Stimulated activated CD4-positive, alpha-beta T cell treated with anti-CD3 and anti-CD28 coated beads, Interleukin-4, amount 100 ng/mL, for 1 hour (primary cell): ENCODE measurements at regions not wholly inside any gene's neighbourhood (a gene's known extent, or its start where the extent isn't known, plus 50 kb on each side); places are given as distances from the start of the nearest gene placed in this dataset.
A peak's percentile ranks its signal among the peaks of the same experiment; 100 is the strongest.
"Not testable (repeated sequence)": the region's sequence is repeated elsewhere in the genome, so short reads cannot be mapped to it uniquely, and the experiment has no call there.

ENCODE experiments used
- DNase-seq: peaks from one replicate; pipeline ENCODE4 v3.0.0-alpha.2; 2020

- no peak for DNase-seq
These were observed 86.3 kb upstream of the PHLPP1 start for GRCh38 chr18:62629031-62629430.

- no peak for DNase-seq
These were observed 84.2 kb upstream of the PHLPP1 start for GRCh38 chr18:62631173-62631572.

DNA sequence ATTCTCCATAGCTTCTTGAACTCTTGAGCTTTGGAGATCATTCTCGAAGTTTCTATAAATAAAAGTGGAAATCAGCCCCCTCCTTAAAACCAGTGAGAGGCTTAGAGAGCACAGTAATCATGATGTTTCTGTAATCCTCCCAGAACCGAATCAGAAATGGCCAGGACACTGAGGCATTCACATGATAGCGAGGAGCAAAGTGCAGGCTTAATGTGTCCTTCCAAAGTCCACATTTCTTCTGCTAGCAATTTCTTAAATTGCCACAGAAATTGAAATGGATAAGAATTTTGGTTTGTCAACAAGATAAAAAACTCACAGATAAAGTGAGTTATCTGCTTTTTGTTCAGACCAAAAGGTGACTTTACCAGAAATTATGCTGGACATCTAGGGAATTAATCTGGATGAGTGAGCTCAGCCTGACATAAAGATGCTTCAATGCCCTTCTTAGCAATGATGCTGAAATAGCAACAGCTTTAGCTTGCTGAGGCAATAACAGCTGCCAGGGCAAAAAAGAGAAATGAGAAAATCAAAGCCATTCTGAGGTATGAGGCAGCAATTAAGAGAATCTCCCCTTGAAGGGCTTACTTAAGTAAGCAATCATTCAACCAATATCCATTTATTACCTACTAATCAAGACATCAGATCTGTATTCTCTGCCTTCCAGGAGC lies 82.4 kb upstream of the PHLPP1 start:
- no peak for DNase-seq

- no peak for DNase-seq
These were observed 80.9 kb upstream of the PHLPP1 start for GRCh38 chr18:62634458-62634857.

DNA sequence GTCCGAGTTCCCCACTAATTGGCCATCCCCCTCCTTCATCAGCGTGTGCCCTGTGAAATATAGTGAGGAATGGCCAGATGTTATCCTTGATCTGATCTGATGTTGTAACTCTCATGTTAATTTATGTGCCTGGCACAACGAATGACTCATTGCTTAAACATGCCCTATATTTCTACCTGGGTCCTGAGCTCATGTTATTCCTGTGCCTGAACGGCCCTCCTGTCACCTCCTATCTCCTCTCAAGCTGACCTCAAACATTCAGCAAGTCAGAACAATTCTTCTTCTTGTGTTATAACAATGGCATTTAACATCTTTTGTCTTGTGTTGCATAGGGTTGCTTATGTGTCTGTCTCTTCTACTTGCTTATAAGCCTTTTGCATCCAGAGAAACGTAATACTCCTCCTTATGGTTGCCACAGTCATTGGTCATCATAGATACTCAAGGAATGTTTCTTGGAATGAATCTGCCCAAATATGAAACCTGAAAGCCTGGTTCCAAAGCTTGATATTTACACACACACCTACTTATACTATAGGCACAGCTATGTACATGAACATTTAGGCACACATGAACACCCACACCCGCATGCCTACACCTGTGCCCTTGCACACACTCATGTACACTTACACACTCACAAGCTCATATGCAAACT lies 80.2 kb upstream of the PHLPP1 start:
- DNase-seq = no peak

DNA sequence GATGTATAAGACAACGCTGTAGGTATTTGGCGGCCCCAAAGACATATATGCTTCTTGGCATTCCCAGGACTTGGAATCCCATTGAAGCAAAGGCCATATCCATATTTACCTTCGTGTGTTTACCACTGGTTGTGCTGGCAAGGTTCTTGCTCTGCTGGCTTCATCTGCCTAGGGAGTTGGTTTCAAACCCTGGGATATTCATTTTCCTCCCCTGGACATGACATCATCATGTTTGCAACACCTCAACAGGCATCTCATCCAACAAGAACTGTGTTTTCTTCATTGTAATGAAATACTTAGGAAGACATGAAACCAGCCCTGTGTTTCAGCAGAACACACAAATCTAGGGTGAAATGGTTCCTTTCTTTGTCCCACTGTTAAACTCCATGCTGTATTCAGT lies 77.9 kb upstream of the PHLPP1 start:
- DNase-seq = no peak

DNA sequence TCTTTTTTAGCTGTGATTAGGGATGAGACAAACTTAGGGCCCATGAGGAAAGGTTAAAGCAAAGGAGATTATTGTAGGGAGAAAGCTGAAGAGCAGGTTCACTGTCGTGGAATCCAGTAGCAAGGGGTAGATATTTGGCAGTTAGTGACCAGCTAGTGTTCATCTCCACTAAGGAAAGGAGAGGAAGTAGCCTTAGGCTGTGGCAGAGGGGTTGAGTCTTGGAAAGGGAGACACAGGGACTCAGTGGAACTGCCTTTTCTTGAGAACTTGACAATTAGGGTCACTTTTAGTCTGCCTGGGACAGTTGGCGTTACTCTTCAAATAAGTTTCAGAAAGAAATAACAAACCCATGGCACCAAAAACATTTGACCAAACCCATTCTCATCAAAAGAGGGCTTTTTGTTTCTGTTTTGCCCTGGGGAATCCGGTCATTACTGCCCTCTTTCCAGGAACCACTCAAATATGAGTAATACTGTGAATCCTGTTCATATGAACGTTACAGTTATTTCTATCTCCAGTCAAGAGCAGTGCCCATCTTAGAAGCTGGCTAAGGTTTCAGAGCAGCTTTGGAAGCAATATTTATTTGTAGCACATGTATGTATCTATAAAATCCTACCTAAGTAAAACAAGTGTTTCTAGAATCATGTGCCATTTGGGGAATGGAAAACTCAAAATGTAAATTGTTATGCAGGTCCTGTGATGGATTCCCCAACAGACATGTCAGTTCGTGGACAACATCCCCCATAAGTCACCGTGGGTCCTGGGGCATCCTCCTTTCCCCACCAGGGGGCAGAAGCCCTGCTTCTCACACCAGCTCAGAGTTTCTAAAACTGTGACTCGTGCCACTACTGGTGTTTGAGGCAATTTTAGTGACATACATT lies 77.3 kb upstream of the PHLPP1 start:
- peak; percentile 56 for DNase-seq

DNA sequence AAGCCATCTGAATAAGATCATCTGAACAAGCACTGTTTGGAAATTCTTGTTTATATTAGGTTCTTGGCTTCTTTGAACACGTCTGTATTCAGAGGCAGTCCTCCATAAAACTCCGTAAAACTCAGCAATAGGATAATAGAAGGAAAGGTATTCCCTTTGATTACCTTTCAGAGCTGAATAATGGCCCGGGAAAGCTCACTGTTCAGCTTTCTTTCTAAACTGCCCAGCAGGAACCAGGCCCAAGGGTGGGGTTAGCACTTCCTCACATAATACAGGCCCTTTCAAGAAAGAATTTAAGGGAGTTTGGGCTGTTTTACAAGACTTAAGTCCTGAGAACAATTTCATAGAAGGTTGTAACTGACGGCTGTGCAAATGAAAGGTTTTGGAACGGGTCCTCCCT lies 72.2 kb upstream of the PHLPP1 start:
- DNase-seq = no peak

- DNase-seq = no peak
These were observed 70.6 kb upstream of the PHLPP1 start for GRCh38 chr18:62644773-62645172.

- DNase-seq = no peak
These were observed 68.2 kb upstream of the PHLPP1 start for GRCh38 chr18:62647179-62647578.

GRCh38 chr18:62648045-62648678 lies 67.2 kb upstream of the PHLPP1 start:
- no peak for DNase-seq

DNA sequence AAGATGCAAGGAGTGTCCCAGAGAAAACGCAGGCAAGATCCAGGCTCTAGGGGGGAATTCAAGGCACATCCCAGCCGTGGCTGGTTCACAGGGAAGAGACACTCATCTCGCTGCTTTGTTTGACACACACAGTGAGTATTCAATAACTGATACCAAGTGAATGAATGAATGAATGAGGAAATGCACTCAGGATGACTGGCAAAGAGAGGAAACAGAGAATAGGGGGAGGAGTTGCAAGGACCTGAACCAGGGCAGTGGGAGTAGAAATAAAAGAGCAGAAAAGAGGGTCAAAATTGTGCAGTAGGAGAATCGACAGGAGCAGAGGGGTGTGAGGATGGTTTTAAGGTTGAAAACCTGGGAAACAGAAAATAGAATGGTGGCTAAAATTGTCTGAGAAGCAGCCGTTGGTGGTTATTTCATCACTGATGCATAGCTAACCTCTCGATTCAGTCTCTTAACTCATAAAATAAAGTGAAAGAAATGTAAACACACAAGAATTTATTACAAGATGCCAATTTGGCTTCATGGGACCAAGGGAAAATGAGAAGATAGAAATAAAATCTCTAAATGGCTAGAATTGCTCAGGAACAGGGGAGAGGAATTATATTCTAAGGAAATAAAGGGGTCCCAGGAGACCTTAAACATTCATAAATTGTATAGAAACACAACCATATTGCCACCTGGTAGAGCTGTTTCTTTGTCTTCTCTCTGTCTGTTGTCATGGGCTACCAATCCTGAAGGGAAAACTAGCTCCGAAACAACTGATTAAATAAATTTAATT lies 63.9 kb upstream of the PHLPP1 start:
- DNase-seq = no peak

DNA sequence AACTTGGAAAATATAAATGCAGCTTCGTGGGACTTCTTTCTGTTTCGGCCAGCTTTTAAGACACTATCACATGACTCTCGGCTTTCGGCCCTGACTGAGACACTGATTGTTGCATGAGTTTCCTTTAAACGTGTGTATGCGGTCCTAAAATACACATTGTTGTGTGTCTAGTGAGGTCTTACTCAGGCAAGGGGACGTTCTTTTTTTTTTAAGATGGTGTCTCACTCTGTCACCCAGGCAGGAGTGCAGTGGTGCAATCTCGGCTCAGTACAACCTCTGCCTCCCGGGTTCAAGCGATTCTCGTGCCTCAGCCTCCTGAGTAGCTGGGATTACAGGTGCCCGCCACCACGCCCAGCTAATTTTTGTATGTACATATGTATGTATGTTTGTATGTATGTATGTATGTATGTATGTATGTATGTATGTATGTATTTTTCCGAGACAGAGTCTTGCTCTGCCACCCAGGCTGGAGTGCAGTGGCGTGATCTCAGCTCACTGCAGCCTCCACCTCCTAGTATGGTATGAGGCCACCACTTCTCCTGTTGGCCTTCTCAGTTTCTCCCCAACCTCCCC lies 63.2 kb upstream of the PHLPP1 start:
- not testable (repeated sequence) for DNase-seq

DNA sequence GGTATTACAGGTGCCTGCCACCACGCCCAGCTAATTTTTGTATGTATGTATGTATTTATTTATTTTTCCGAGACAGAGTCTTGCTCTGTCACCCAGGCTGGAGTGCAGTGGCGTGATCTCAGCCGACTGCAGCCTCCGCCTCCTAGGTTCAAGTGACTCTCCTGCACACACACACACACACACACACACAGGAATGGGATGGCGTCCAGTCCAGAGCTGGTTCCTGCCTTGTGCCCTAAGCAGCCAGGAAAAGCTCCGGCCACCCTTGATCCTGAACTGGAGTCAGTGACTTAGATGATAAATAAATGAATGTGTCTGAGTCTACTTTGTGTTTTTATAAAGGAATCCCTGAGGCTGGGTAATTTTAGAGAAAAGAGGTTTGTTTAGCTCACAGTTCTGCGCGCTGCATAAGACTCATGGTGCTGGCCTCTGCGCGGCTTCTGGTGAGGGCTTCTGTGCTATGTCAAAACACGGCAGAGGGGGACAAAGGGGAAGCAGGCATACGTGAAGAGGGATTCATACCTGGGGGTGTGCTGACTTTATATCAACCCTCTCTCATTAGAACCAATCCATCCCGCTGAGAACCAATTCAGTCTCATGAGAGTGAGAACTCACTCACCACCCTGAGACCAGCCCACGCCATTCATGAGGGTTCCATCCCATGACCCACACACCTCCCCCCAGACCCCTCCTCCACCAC lies 59.7 kb upstream of the PHLPP1 start:
- DNase-seq = no peak

DNA sequence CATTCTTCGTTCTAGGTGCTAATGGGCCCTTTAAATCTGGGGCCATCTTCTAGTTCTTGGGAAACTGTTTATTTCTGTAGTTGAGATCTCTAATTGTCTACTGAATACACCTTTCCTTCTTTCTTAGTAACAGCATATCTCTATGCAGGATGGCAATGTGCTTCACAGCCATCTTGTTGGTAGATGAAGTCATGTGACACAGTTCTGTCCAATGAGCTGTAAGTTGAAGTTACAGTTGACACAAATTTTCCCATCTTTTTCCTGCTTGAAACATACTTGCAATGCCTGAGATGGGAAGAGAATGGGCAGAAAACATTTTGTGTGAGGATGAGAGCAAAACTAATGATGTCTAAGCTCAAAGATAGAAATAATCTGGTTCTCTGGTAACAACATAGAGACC lies 57.3 kb upstream of the PHLPP1 start:
- no peak for DNase-seq

- DNase-seq = no peak
These were observed 55.6 kb upstream of the PHLPP1 start for GRCh38 chr18:62659698-62660097.

GRCh38 chr18:62660691-62661090 lies 54.6 kb upstream of the PHLPP1 start:
- DNase-seq = no peak

GRCh38 chr18:62663731-62664336 lies 51.5 kb upstream of the PHLPP1 start:
- no peak for DNase-seq

- DNase-seq = no peak
These were observed 50.9 kb upstream of the PHLPP1 start for GRCh38 chr18:62664414-62664813.

- DNase-seq = no peak
These were observed 50.2 kb upstream of the PHLPP1 start for GRCh38 chr18:62665188-62665587.
